Lower leg skin (tissue), 4 donors: ENCODE measurements at regions not wholly inside any gene's neighbourhood (a gene's known extent, or its start where the extent isn't known, plus 50 kb on each side); places are given as distances from the start of the nearest gene placed in this dataset.

ENCODE experiments used
- DNase-seq, 2 donors: peaks; one replicate each; pipeline ENCODE4 v3.0.0-alpha.2; 2019; ENCODE audit warnings: low spot score in 2 of 2
- H3K4me3 ChIP-seq: fragments of 200-600 bp; sonication (generic); 2 replicates; pipeline ENCODE4 v1.5.1; 2017; ENCODE audit warnings: mild to moderate bottlenecking, low read depth; ENCODE audit not compliant: poor library complexity, severe bottlenecking
- CTCF ChIP-seq, 3 donors: fragments of 450-650 bp; IDR thresholded peaks; one replicate each; pipeline ENCODE4 v1.5.1; 2016; ENCODE audit warnings: antibody characterized with exemption in 3 of 3, mild to moderate bottlenecking in 3 of 3, moderate library complexity in 2 of 3
- POLR2A ChIP-seq, 2 donors: fragments of 450-650 bp; IDR thresholded peaks; one replicate each; pipeline ENCODE4 v1.6.1; 2016 to 2017; ENCODE audit warnings: antibody characterized with exemption in 2 of 2, mild to moderate bottlenecking in 1 of 2, moderate library complexity in 1 of 2
- WGBS, 2 donors: methylation state at CpG; one replicate each; pipeline ENCODE4 v1.1.5; 2018; 5-methylcytosine and 5-hydroxymethylcytosine counted together
- intact Hi-C: fragments of 100-400 bp; cut with DNase I; formaldehyde crosslinking; loops from one replicate; pipeline ENCODE4 v1.15.0; 2023; ENCODE audit warnings: low total_unique reads

GRCh38 chr7:68143345-68143744 lies 1146.7 kb downstream of the TYW1 start:
- intact Hi-C loops: no loop called here
- no peak for DNase-seq
- no peak overlapping the region for H3K4me3 ChIP-seq
- no peak for TF ChIP-seq CTCF (IDR thresholded peaks at IDR 0.05)
- TF ChIP-seq POLR2A (IDR thresholded peaks at IDR 0.05): no peak

GRCh38 chr7:68146983-68147382 lies 1150.3 kb downstream of the TYW1 start:
- no peak for DNase-seq
- intact Hi-C loops: no loop called here
- TF ChIP-seq CTCF (IDR thresholded peaks at IDR 0.05) (no peak), POLR2A (IDR thresholded peaks at IDR 0.05) (no peak)
- no peak overlapping the region for H3K4me3 ChIP-seq
- WGBS, 2 donors: 30 to 32% methylated on average over 1 of the region's 1 CpG

DNA sequence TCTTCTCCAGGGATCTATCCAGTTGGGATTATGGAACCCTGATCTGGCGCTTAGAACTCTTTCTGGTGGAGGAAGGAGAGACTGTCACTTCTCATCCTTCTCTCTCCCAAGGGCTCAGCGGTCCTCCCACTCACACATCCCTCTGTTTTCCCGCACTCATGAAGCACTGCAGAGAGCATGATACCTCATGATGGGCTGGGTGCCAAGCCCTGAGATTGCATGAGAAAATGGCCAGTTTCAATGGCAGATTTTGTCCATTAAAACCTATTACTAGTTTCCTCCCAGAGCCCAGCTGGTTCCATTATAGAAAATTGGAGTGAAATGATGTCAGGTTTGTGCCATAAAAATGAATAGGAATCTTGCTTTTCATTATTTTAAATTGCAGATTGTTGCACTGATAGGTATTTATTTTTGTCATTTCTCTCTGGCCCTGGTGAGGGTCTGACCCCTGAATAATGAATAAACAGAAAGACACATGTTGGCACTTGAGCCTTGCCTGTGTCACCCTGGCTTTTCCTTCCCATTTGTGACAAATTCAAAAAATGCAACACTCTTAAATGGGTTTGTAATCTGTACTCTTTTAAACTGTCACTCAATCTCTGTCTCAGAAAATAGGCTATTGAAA lies 1151.1 kb downstream of the TYW1 start:
- no peak for DNase-seq
- intact Hi-C loops: no loop called here
- 46 to 64% methylated on average over 3 of the region's 3 CpGs for WGBS, 2 donors
- H3K4me3 ChIP-seq: no peak overlapping the region
- TF ChIP-seq POLR2A (IDR thresholded peaks at IDR 0.05) (no peak), CTCF (IDR thresholded peaks at IDR 0.05) (no peak)

DNA sequence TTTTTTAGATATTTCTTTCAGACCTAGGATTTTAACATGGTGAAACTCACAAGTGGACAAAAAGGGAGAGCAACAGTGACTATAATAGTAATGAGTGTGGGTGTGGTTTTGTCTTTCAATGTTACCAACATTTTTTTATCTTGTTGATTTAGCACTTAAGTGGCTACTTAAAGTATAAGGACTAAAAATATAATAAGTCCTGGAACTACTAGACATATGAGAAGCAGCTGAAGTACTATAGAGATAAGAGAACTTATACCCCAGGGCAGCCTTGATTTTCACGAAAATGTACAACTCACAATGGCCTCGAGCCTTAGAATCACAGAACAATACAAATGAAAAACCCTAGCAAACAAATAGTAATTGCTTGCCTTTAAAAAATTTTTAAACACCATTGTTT lies 1151.8 kb downstream of the TYW1 start:
- TF ChIP-seq POLR2A (IDR thresholded peaks at IDR 0.05): no peak
- TF ChIP-seq CTCF (IDR thresholded peaks at IDR 0.05): no peak
- H3K4me3 ChIP-seq: no peak overlapping the region
- no peak for DNase-seq
- 70 to 78% methylated on average over 2 of the region's 2 CpGs for WGBS, 2 donors
- intact Hi-C loops: no loop called here

- 71 to 74% methylated on average over 2 of the region's 2 CpGs for WGBS, 2 donors
- DNase-seq: no peak
- intact Hi-C loops: no loop called here
- TF ChIP-seq CTCF (IDR thresholded peaks at IDR 0.05): no peak
- TF ChIP-seq POLR2A (IDR thresholded peaks at IDR 0.05): no peak
- no peak overlapping the region for H3K4me3 ChIP-seq
Measured at GRCh38 chr7:68152205-68152604, 1155.6 kb downstream of the TYW1 start.

DNA sequence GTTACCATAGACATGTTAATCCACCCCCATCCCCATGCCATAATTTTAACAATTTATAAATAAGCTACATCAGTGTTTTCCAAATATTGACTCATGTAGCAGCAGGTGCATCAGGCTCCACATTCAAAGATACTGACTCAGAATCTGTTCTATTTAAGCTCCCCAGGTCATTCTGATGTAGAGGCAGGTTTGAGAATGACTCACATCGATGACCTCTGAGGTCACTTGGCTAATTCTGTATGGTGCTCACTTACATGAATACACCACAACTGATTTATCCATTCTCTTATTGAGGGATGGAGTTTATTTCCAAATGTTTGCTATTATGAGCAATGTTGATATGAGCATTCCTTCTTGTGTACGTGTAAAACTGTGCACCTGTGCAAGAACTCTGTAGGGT lies 1159.0 kb downstream of the TYW1 start:
- no peak for TF ChIP-seq POLR2A (IDR thresholded peaks at IDR 0.05)
- TF ChIP-seq CTCF (IDR thresholded peaks at IDR 0.05): no peak
- 82 to 92% methylated on average over 2 of the region's 2 CpGs for WGBS, 2 donors
- no peak for DNase-seq
- intact Hi-C loops: no loop called here
- H3K4me3 ChIP-seq: no peak overlapping the region
